ENCODE measurements at regions not wholly inside any gene's neighbourhood (a gene's known extent, or its start where the extent isn't known, plus 50 kb on each side); places are given as distances from the start of the nearest gene placed in this dataset.

DNA sequence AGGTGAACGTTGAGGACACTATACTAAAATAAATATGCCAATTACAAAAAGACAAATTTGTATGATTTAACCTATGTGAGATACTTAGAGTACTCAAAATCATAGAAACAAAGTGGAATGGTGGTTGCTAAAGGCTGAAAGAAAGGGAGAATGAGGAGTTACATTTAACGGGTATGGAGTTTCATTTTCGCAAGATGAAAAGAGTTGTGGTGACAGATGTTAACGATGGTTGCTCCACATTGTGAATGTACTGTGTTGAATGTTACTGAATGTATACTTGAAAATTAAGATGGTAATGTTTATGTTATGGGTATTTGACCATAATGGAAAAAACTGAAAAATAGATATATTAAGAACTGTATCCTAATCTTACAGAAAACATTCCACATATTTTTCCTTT, 51.3 kb upstream of the MOCS2 start:
- no peak overlapping the region for H3K4me3 ChIP-seq
- H3K27me3 ChIP-seq: no peaks in the 10 kb centered on the region
- H3K4me1 ChIP-seq: peaks cover 7% of the 10 kb centered on the region
- ATAC-seq: no peak
- no peaks in the 10 kb centered on the region for H3K36me3 ChIP-seq
- intact Hi-C loops (cut with DNase I): no loop called here
- H3K9me3 ChIP-seq: no peaks in the 10 kb centered on the region
- no peak overlapping the region for H3K27ac ChIP-seq
- DNase-seq: no peak
- TF ChIP-seq, protein P1, sequence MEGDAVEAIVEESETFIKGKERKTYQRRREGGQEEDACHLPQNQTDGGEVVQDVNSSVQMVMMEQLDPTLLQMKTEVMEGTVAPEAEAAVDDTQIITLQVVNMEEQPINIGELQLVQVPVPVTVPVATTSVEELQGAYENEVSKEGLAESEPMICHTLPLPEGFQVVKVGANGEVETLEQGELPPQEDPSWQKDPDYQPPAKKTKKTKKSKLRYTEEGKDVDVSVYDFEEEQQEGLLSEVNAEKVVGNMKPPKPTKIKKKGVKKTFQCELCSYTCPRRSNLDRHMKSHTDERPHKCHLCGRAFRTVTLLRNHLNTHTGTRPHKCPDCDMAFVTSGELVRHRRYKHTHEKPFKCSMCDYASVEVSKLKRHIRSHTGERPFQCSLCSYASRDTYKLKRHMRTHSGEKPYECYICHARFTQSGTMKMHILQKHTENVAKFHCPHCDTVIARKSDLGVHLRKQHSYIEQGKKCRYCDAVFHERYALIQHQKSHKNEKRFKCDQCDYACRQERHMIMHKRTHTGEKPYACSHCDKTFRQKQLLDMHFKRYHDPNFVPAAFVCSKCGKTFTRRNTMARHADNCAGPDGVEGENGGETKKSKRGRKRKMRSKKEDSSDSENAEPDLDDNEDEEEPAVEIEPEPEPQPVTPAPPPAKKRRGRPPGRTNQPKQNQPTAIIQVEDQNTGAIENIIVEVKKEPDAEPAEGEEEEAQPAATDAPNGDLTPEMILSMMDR (IDR thresholded peaks at IDR 0.05): no peak

DNA sequence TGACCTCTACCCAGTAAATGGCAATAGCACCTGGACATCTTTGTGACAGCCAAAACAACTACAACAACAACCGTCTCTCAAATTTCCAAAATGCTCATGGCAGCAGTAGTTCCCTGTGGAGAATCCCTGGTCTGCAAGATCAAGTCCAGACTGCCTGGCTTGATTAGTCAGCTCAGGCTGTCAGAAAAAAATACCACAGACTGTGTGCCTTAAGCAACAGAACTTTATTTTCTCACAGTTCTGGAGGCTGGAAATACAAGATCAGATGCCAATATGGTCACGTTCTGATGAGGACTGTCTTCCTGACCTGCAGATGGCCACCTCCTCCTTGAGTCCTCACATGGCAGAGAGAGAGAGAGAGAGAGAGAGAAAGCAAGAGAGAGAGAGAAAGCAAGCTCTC, 52.3 kb upstream of the MOCS2 start:
- peaks cover 7% of the 10 kb centered on the region for H3K4me1 ChIP-seq
- no peaks in the 10 kb centered on the region for H3K36me3 ChIP-seq
- intact Hi-C loops (cut with DNase I): no loop called here
- no peaks in the 10 kb centered on the region for H3K9me3 ChIP-seq
- H3K27me3 ChIP-seq: no peaks in the 10 kb centered on the region
- H3K27ac ChIP-seq: no peak overlapping the region
- no peak overlapping the region for H3K4me3 ChIP-seq
- TF ChIP-seq, protein P1 (IDR thresholded peaks at IDR 0.05): no peak
- no peak for DNase-seq
- ATAC-seq: no peak

DNA sequence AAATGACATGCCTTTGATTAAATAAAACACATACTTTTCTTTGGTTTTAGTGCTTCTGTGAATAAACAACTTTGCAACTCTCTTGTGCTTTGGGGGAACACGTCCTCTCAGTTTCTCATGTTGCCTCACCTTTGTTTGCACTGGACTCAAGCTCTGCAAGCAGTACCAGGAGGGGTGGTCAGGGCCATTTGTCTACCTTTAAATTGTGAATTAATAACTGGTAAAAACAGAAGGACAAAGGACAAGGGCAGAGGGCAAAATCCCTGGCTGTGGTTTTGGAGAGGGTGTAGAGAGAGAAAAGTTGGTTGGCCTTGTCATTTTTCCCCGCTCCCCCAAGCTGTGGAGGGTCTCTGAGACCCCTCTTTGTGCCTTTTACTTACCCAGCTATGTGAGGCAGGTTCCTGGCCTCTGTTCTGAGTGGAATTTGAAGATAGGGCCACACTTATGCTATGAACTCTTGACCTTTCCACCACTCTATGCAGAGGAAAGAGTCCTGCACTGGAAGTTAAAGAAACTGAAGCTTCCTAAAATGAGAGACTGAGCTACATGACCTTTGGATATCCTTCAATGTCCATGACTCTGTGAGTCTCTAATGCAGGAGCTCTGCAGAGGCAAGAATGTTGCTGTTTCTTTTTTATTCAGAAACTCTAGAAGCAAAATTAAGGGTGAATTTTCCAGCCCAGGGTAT, 55.1 kb upstream of the MOCS2 start:
- H3K4me1 ChIP-seq: peaks cover 18% of the 10 kb centered on the region
- no peak overlapping the region for H3K4me3 ChIP-seq
- H3K36me3 ChIP-seq: no peaks in the 10 kb centered on the region
- no peak overlapping the region for H3K27ac ChIP-seq
- H3K27me3 ChIP-seq: no peaks in the 10 kb centered on the region
- TF ChIP-seq, protein P1 (IDR thresholded peaks at IDR 0.05): no peak
- peak; percentile 71 for ATAC-seq
- no peaks in the 10 kb centered on the region for H3K9me3 ChIP-seq
- no peak for DNase-seq
- intact Hi-C loops (cut with DNase I): no loop called here

DNA sequence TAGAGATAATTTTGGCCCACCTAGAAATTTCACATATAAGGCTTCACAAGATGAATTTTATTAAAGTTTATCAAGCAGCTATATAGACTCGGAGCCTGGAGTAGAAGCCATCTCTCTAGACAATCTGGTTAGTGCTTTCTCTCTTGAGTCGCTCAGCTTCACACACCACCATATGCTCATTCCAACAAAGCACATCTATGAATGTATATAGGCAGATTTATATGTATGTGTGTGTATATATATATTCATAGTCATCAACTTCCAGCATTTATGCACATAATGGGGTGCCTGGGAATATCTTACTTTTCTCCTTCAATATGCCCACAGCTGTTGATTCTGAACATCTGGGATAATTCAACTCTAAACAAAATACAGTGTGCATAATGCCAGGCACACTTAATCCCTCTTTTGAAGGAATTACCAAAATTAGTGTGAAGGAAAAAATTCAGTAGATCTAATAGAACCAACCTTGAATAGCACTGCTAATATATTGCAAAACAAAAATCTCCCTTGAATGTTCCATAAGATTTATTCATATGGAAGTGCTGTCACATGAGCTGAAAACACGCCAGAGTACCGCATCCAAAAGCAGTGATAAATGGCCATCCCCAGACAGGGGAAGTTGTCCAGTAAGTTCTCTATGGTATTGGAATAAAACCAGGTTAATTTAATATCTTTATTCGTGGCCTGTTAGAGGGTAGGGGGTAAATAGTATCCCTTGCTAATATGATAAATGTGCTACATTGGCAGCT, 56.0 kb upstream of the MOCS2 start:
- peaks cover 18% of the 10 kb centered on the region for H3K4me1 ChIP-seq
- H3K36me3 ChIP-seq: no peaks in the 10 kb centered on the region
- no peak overlapping the region for H3K27ac ChIP-seq
- no peaks in the 10 kb centered on the region for H3K9me3 ChIP-seq
- TF ChIP-seq, protein P1 (IDR thresholded peaks at IDR 0.05): no peak
- H3K4me3 ChIP-seq: no peak overlapping the region
- no peak for DNase-seq
- no peaks in the 10 kb centered on the region for H3K27me3 ChIP-seq
- intact Hi-C loops (cut with DNase I): no loop called here
- no peak for ATAC-seq

DNA sequence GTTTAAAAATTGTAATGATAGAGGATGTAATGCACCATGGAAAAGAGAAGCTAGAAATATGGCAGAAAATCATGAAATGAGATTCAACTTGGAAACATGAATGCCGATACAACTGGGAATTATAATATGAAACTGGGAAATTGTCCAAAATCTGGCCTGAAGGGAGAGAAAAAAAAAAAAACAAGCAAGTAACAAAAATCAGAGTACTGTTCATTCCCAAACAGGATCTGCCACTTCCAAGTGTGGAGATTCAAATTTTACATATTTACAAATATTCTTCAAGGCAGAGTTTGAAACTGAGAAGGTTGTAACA, 56.6 kb upstream of the MOCS2 start:
- Histone ChIP-seq H3K27me3 (no peaks in the 10 kb centered on the region), H3K9me3 (no peaks in the 10 kb centered on the region), H3K27ac (no peak overlapping the region), H3K4me1 (peaks cover 18% of the 10 kb centered on the region), H3K36me3 (no peaks in the 10 kb centered on the region), H3K4me3 (no peak overlapping the region)
- TF ChIP-seq, protein P1 (IDR thresholded peaks at IDR 0.05): no peak
- ATAC-seq (no peak), DNase-seq (no peak)
- intact Hi-C loops (cut with DNase I): no loop called here
